ENCODE measurements at regions not wholly inside any gene's neighbourhood (a gene's known extent, or its start where the extent isn't known, plus 50 kb on each side); places are given as distances from the start of the nearest gene placed in this dataset.

DNA sequence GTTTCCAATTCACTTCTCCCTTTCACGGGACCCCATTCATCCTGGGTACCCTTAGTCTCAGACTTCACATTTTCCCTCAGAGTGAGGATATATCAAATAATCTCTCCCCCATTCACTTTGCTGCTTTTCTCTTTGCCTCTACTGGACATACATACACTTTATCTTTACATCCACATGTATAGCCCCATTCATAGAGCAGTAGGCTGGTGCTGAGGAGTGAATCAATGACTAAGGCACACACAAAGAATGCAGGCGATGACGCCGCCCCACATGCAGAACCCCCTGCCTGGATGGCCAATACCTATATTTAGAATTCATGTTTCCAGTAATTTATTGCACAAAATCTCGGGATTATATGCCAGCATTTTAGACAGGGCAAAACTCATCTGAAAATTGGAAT lies 554.3 kb upstream of the TENM3 start:
- no peaks in the 10 kb centered on the region for H3K27me3 Mint-ChIP-seq
- CTCF ChIA-PET, result no interaction called here

GRCh38 chr4:181690498-181690897 lies 552.7 kb upstream of the TENM3 start:
- no peak for DNase-seq
- Histone ChIP-seq H3K4me3 (ENCODE audit: low read length) (no peak overlapping the region), H3K4me1 (ENCODE audit: insufficient read depth, low read length) (no peaks in the 10 kb centered on the region), H3K27ac (ENCODE audit: low read depth, low read length) (no peak overlapping the region), H3K27me3 (ENCODE audit: insufficient read depth, low read length, poor library complexity, severe bottlenecking) (no peaks in the 10 kb centered on the region), H3K9me3 (ENCODE audit: low read length) (no peaks in the 10 kb centered on the region), H3K36me3 (ENCODE audit: insufficient read depth, low read length) (no peaks in the 10 kb centered on the region)
- Mint-ChIP-seq H3K36me3 (no peaks in the 10 kb centered on the region), H3K27me3 (no peaks in the 10 kb centered on the region), H3K4me1 (no peaks in the 10 kb centered on the region), H3K4me3 (no peak overlapping the region), H3K27ac (no peak overlapping the region), H3K9me3 (peaks cover 0 to 13% (median 3%) of the 10 kb centered on the region in 5 donors)
- ChIA-PET CTCF (no interaction called here), POLR2A (no interaction called here)

More for the DNA sequence above, 554.3 kb upstream of the TENM3 start:
- Mint-ChIP-seq H3K27ac (no peak overlapping the region), H3K4me3 (no peak overlapping the region), H3K36me3 (no peaks in the 10 kb centered on the region), H3K9me3 (peaks cover 0 to 12% (median 3%) of the 10 kb centered on the region in 5 donors), H3K4me1 (no peaks in the 10 kb centered on the region)
- Histone ChIP-seq H3K4me3 (ENCODE audit: low read length) (no peak overlapping the region), H3K36me3 (ENCODE audit: insufficient read depth, low read length) (no peaks in the 10 kb centered on the region), H3K9me3 (ENCODE audit: low read length) (no peaks in the 10 kb centered on the region), H3K27ac (ENCODE audit: low read depth, low read length) (no peak overlapping the region), H3K4me1 (ENCODE audit: insufficient read depth, low read length) (no peaks in the 10 kb centered on the region), H3K27me3 (ENCODE audit: insufficient read depth, low read length, poor library complexity, severe bottlenecking) (no peaks in the 10 kb centered on the region)
- POLR2A ChIA-PET, result no interaction called here
- no peak for DNase-seq

- Histone ChIP-seq H3K27me3 (ENCODE audit: insufficient read depth, low read length, poor library complexity, severe bottlenecking) (no peaks in the 10 kb centered on the region), H3K4me1 (ENCODE audit: insufficient read depth, low read length) (no peaks in the 10 kb centered on the region), H3K27ac (ENCODE audit: low read depth, low read length) (no peak overlapping the region), H3K9me3 (ENCODE audit: low read length) (no peaks in the 10 kb centered on the region), H3K36me3 (ENCODE audit: insufficient read depth, low read length) (no peaks in the 10 kb centered on the region), H3K4me3 (ENCODE audit: low read length) (no peak overlapping the region)
- Mint-ChIP-seq H3K36me3 (no peaks in the 10 kb centered on the region), H3K4me3 (no peak overlapping the region), H3K9me3 (peaks cover 0 to 18% (median 3%) of the 10 kb centered on the region in 5 donors), H3K4me1 (no peaks in the 10 kb centered on the region), H3K27ac (no peak overlapping the region), H3K27me3 (no peaks in the 10 kb centered on the region)
- POLR2A ChIA-PET, result no interaction called here
- DNase-seq, result no peak
- CTCF ChIA-PET, result no interaction called here
Measured at GRCh38 chr4:181692965-181693364, 550.2 kb upstream of the TENM3 start.

GRCh38 chr4:181693517-181693916 lies 549.7 kb upstream of the TENM3 start:
- Mint-ChIP-seq H3K27ac (no peak overlapping the region), H3K9me3 (peaks cover 0 to 18% (median 7%) of the 10 kb centered on the region in 5 donors), H3K36me3 (no peaks in the 10 kb centered on the region), H3K27me3 (no peaks in the 10 kb centered on the region), H3K4me3 (no peak overlapping the region), H3K4me1 (no peaks in the 10 kb centered on the region)
- DNase-seq, result no peak
- Histone ChIP-seq H3K27ac (ENCODE audit: low read depth, low read length) (no peak overlapping the region), H3K4me3 (ENCODE audit: low read length) (no peak overlapping the region), H3K27me3 (ENCODE audit: insufficient read depth, low read length, poor library complexity, severe bottlenecking) (no peaks in the 10 kb centered on the region), H3K36me3 (ENCODE audit: insufficient read depth, low read length) (no peaks in the 10 kb centered on the region), H3K4me1 (ENCODE audit: insufficient read depth, low read length) (no peaks in the 10 kb centered on the region), H3K9me3 (ENCODE audit: low read length) (no peaks in the 10 kb centered on the region)
- ChIA-PET POLR2A (no interaction called here), CTCF (no interaction called here)

- H3K27me3 Mint-ChIP-seq, result no peaks in the 10 kb centered on the region
- ChIA-PET POLR2A (no interaction called here), CTCF (no interaction called here)
- H3K9me3 ChIP-seq (ENCODE audit: low read length), result no peaks in the 10 kb centered on the region
- no peak overlapping the region for H3K27ac ChIP-seq (ENCODE audit: low read depth, low read length)
- no peaks in the 10 kb centered on the region for H3K36me3 Mint-ChIP-seq
- H3K27ac Mint-ChIP-seq, result no peak overlapping the region
- peaks cover 1 to 16% (median 13%) of the 10 kb centered on the region in 5 donors for H3K9me3 Mint-ChIP-seq
- H3K4me1 ChIP-seq (ENCODE audit: insufficient read depth, low read length), result no peaks in the 10 kb centered on the region
- no peak overlapping the region for H3K4me3 ChIP-seq (ENCODE audit: low read length)
- no peaks in the 10 kb centered on the region for H3K4me1 Mint-ChIP-seq
- DNase-seq, result no peak
- no peaks in the 10 kb centered on the region for H3K36me3 ChIP-seq (ENCODE audit: insufficient read depth, low read length)
- H3K27me3 ChIP-seq (ENCODE audit: insufficient read depth, low read length, poor library complexity, severe bottlenecking), result no peaks in the 10 kb centered on the region
- no peak overlapping the region for H3K4me3 Mint-ChIP-seq
Measured at GRCh38 chr4:181698221-181698620, 545.0 kb upstream of the TENM3 start.

DNA sequence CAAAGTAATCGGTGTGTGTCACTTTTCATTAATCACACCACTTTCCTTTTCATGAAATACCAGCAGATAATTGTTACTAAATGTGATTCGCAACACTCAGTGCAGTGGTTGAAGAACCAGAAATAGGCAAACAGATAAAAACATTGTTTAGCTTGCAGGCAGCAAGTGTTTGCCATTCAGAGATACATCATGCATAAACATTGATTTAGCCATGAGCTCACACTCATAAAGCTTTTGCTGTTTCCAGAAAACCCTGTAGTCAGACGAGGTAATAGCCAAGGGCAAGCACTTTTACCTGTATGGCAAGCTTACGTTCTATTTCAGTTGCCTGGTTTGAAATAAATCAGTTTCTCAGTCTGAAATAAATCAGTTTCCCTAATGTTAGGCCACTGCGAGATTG lies 542.0 kb upstream of the TENM3 start:
- Histone ChIP-seq H3K36me3 (ENCODE audit: insufficient read depth, low read length) (no peaks in the 10 kb centered on the region), H3K27ac (ENCODE audit: low read depth, low read length) (no peak overlapping the region), H3K27me3 (ENCODE audit: insufficient read depth, low read length, poor library complexity, severe bottlenecking) (no peaks in the 10 kb centered on the region), H3K9me3 (ENCODE audit: low read length) (no peaks in the 10 kb centered on the region), H3K4me1 (ENCODE audit: insufficient read depth, low read length) (no peaks in the 10 kb centered on the region), H3K4me3 (ENCODE audit: low read length) (no peak overlapping the region)
- Mint-ChIP-seq H3K27ac (no peak overlapping the region), H3K4me3 (no peak overlapping the region), H3K9me3 (peaks cover 1 to 16% (median 12%) of the 10 kb centered on the region in 5 donors), H3K27me3 (no peaks in the 10 kb centered on the region), H3K4me1 (no peaks in the 10 kb centered on the region), H3K36me3 (no peaks in the 10 kb centered on the region)
- DNase-seq, result no peak
- ChIA-PET POLR2A (no interaction called here), CTCF (no interaction called here)

DNA sequence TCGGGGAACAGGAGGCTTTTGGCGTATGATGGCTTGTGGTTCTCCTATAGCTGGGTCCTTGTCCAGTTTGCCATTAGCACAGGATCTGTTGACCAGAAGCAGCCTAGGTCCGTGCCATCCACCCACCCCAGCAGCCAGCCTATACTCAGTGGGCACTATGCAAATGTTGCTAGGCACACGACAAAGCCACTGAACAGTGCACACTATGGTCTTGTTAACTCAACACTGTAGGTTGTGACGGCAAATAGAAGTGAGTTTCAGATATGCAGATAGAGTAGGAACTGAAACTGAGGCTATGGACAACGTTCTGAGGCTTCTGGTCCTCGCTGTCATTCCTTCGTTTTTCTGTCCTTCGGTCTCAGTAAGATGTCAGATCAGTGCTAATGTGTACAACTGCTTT lies 541.3 kb upstream of the TENM3 start:
- CTCF ChIA-PET, result no interaction called here
- H3K4me3 Mint-ChIP-seq, result no peak overlapping the region

DNA sequence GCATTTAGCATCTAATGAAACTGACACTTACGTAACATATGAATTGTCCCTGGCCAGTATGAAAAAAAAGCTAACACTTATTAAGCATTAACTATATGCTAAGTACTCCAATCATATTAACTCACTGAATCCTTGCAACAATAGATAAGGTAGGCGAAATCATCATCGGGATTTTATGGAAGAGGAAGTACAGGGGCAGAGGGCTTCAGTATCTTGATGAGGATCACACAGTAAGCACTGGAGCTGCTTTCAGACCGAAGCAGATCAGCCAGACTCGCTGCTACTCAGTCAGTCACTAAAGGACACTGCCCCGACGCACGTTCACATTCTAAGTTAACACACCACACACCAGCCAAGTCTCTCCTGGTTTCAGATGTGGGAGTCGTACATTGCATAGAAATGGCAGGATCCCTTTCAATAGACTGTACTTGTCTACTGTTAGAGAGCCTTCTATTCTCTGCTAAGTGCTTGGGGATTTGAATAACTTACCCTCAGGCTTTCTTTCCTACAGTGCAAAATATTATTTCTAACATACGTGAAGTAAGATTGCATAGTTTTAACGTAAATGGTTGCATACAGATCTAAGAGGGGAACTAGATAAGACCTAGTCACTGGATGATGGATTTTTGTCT lies 540.2 kb upstream of the TENM3 start:
- Histone ChIP-seq H3K4me1 (ENCODE audit: insufficient read depth, low read length) (no peaks in the 10 kb centered on the region), H3K27ac (ENCODE audit: low read depth, low read length) (no peak overlapping the region), H3K4me3 (ENCODE audit: low read length) (no peak overlapping the region), H3K27me3 (ENCODE audit: insufficient read depth, low read length, poor library complexity, severe bottlenecking) (no peaks in the 10 kb centered on the region), H3K9me3 (ENCODE audit: low read length) (no peaks in the 10 kb centered on the region), H3K36me3 (ENCODE audit: insufficient read depth, low read length) (no peaks in the 10 kb centered on the region)
- Mint-ChIP-seq H3K4me3 (no peak overlapping the region), H3K27ac (no peak overlapping the region), H3K9me3 (peaks cover 1 to 22% (median 6%) of the 10 kb centered on the region in 5 donors), H3K27me3 (no peaks in the 10 kb centered on the region), H3K36me3 (no peaks in the 10 kb centered on the region), H3K4me1 (no peaks in the 10 kb centered on the region)
- ChIA-PET POLR2A (no interaction called here), CTCF (no interaction called here)
- no peak for DNase-seq

More for the DNA sequence above, 541.3 kb upstream of the TENM3 start:
- no peaks in the 10 kb centered on the region for H3K4me1 ChIP-seq (ENCODE audit: insufficient read depth, low read length)
- H3K4me3 ChIP-seq (ENCODE audit: low read length), result no peak overlapping the region
- no peaks in the 10 kb centered on the region for H3K27me3 Mint-ChIP-seq
- H3K36me3 Mint-ChIP-seq, result no peaks in the 10 kb centered on the region
- H3K9me3 ChIP-seq (ENCODE audit: low read length), result no peaks in the 10 kb centered on the region
- no peaks in the 10 kb centered on the region for H3K27me3 ChIP-seq (ENCODE audit: insufficient read depth, low read length, poor library complexity, severe bottlenecking)
- no peak overlapping the region for H3K27ac ChIP-seq (ENCODE audit: low read depth, low read length)
- H3K27ac Mint-ChIP-seq, result no peak overlapping the region
- no peaks in the 10 kb centered on the region for H3K4me1 Mint-ChIP-seq
- DNase-seq, result no peak
- POLR2A ChIA-PET, result no interaction called here
- no peaks in the 10 kb centered on the region for H3K36me3 ChIP-seq (ENCODE audit: insufficient read depth, low read length)
- peaks cover 1 to 18% (median 11%) of the 10 kb centered on the region in 5 donors for H3K9me3 Mint-ChIP-seq

DNA sequence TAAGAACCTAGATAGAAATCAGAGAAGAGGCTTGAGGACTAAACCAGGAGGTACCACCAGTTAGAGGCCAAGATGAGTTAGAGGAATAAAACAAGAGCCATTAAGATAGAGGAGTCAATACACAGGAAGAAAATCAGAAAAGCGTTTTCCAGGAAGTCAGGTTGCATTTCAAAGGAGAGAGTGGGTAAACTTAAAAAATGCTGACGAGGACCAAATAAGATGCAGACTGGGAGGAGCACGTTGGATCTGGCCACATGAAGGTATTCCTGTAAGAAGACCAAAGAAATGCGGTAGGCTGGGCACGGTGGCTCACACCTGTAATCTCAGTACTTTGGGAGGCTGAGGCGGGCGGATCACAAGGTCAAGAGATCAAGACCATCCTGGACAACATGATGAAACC lies 533.1 kb upstream of the TENM3 start:
- Histone ChIP-seq H3K4me3 (ENCODE audit: low read length) (no peak overlapping the region), H3K9me3 (ENCODE audit: low read length) (no peaks in the 10 kb centered on the region), H3K27ac (ENCODE audit: low read depth, low read length) (no peak overlapping the region), H3K4me1 (ENCODE audit: insufficient read depth, low read length) (no peaks in the 10 kb centered on the region), H3K27me3 (ENCODE audit: insufficient read depth, low read length, poor library complexity, severe bottlenecking) (no peaks in the 10 kb centered on the region), H3K36me3 (ENCODE audit: insufficient read depth, low read length) (no peaks in the 10 kb centered on the region)
- no peaks in the 10 kb centered on the region for H3K36me3 Mint-ChIP-seq
- POLR2A ChIA-PET, result no interaction called here
- no peaks in the 10 kb centered on the region for H3K4me1 Mint-ChIP-seq
- DNase-seq, result no peak
- H3K27ac Mint-ChIP-seq, result no peak overlapping the region
- H3K4me3 Mint-ChIP-seq, result no peak overlapping the region
- no peaks in the 10 kb centered on the region for H3K27me3 Mint-ChIP-seq
- H3K9me3 Mint-ChIP-seq, result peaks cover 5 to 14% (median 7%) of the 10 kb centered on the region in 5 donors
- CTCF ChIA-PET, result no interaction called here
